ENCODE measurements at regions not wholly inside any gene's neighbourhood (a gene's known extent, or its start where the extent isn't known, plus 50 kb on each side); places are given as distances from the start of the nearest gene placed in this dataset.

GRCh38 chr2:111705711-111706336 is 178.2 kb downstream of the ANAPC1 start:
- TF ChIP-seq POLR2A (IDR thresholded peaks at IDR 0.05): no peak
- TF ChIP-seq, protein P1, sequence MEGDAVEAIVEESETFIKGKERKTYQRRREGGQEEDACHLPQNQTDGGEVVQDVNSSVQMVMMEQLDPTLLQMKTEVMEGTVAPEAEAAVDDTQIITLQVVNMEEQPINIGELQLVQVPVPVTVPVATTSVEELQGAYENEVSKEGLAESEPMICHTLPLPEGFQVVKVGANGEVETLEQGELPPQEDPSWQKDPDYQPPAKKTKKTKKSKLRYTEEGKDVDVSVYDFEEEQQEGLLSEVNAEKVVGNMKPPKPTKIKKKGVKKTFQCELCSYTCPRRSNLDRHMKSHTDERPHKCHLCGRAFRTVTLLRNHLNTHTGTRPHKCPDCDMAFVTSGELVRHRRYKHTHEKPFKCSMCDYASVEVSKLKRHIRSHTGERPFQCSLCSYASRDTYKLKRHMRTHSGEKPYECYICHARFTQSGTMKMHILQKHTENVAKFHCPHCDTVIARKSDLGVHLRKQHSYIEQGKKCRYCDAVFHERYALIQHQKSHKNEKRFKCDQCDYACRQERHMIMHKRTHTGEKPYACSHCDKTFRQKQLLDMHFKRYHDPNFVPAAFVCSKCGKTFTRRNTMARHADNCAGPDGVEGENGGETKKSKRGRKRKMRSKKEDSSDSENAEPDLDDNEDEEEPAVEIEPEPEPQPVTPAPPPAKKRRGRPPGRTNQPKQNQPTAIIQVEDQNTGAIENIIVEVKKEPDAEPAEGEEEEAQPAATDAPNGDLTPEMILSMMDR (IDR thresholded peaks at IDR 0.05): no peak
